Ramos (cell line): ENCODE measurements at regions not wholly inside any gene's neighbourhood (a gene's known extent, or its start where the extent isn't known, plus 50 kb on each side); places are given as distances from the start of the nearest gene placed in this dataset.

Experiments
- in situ Hi-C: fragments of 300-500 bp; cut with MboI; formaldehyde crosslinking; loops from one replicate; pipeline ENCODE4 v1.14.3; 2022; ENCODE audit warnings: low sequenced_read_pairs; ENCODE audit not compliant: unreplicated experiment

- in situ Hi-C loops = no loop called here
Measured at GRCh38 chr6:85396159-85396808, 53.6 kb upstream of the NT5E start.

DNA sequence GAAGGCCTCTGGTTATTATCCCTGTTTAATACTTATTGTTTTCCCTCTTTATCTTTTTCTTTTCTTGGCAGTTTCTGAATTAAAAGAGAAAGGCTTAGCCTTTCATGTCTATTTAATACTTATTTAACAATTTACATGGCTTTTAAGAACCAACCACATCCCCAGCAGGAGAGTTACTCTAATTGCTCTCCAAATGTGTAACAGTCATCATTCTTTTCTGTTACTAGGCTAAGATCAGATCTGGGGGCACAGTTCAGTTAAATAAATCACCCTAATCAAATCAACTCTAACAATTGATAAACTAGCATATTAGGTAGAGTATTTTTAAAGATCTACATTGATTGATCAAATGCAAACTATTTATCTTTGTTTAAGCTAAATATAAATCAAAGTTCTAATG, 54.1 kb upstream of the NT5E start:
- in situ Hi-C loops = no loop called here

DNA sequence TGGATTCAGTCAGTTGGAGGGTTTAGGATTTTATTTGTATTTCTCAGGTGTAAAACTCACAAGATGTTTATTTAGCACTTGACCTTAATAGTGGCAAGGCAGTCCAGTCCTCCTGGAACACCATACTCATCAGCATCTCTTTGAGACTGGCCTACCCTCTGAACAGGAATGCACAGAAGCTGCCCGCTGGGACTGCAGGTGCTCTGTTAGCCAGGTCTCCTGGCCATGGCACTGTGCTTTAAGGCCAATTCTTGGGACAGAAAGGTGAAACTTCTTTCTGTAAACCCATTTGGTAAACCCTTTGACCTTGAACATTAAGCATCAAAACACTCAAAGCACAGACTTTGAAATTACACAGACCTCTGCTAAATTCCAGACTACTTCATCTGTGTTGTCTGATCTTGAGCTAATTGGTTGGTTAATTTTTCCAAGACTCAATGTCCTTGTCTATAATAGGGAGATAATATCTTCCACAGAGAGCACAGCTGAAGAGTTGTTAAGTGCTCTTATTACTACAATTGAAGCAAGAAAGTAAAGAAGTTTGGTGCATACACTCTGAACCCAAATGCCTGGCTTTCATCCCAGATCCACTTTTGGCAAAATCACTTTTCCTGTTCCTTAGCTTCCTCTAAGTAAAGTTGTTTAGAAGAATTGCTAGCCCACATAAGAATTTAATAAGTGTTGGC, 54.9 kb upstream of the NT5E start:
- in situ Hi-C loops = no loop called here

DNA sequence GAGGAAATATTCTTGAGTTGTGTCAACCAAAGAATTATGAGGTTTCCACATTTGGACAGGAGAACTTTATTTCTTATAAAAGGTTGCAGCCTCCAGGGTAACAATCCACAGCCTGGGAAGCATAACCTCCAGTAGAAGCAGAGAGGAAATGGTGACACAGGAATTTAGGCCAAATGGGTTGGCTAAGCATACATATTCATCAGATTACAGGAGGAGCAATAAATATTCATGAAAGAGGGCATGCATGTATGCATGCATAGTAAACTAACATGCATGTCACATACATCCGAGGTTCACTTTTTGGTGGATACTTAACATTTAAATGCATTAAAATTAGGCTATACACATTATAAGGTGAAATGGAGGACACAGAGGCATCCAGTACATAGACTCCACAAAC, 55.7 kb upstream of the NT5E start:
- in situ Hi-C loops = no loop called here

DNA sequence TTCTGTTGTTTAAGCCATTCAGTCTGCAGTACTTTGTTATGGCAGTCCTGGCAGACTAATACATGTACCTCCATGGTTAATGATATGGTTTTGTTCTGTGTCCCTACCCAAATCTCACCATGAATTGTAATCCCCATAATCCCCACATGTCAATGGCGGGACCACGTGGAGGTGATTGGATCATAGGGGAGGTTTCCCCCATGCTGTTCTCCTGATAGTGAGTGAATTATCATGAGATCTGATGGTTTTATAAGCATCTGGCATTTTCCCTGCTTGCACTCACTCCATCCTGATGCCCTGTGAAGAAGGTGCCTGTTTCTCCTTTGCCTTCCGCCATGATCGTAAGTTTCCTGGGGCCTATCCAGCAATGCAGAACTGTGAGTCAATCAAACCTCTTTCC, 57.5 kb upstream of the NT5E start:
- in situ Hi-C loops = no loop called here

GRCh38 chr6:85390775-85391174, 59.1 kb upstream of the NT5E start:
- in situ Hi-C loops = no loop called here

- in situ Hi-C loops = no loop called here
Measured at GRCh38 chr6:85390105-85390728, 59.7 kb upstream of the NT5E start.

- in situ Hi-C loops = no loop called here
Measured at GRCh38 chr6:85389151-85389797, 60.6 kb upstream of the NT5E start.

DNA sequence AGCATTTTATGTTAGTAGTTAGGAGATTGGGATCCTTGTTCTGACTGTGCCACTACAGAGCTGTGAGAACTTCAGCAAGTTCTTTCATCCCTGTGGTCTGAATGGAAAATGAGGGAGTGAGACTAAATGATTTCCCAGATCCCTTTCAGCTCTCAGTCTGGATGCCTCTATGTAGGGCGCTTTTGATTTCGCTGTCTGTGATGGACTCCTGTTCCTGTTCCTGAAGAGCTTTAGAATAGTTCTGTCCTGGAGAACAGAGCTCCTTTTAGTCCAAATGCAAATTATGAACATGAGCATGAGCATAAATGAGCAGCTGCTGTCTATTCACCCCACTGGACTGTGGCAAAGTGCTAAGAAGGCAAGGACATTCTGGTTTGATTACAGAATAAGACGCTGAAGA, 61.4 kb upstream of the NT5E start:
- in situ Hi-C loops = no loop called here

GRCh38 chr6:85385636-85386315, 64.1 kb upstream of the NT5E start:
- in situ Hi-C loops = no loop called here

GRCh38 chr6:85383042-85383441, 66.8 kb upstream of the NT5E start:
- in situ Hi-C loops = no loop called here

DNA sequence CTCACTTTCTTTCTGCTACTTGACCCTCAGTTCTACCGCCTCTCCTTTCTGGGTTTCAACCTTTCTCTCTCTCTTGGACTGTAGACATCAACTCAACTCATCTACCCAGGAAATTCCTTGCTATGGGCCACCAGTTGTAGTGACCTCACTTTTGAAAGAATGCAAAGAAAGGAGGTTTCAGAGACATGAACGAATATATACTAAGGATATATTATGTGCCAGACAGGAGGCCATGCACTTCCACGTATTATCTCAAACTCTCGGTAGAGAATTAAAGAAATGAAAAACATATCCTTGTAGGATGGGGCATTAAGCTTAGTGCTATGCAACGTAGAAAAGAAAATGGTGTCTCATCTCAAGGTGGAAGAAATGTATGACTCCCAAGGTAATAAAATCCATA, 67.3 kb upstream of the NT5E start:
- in situ Hi-C loops = no loop called here

- in situ Hi-C loops = no loop called here
Measured at GRCh38 chr6:85372915-85373270, 77.0 kb upstream of the NT5E start.

DNA sequence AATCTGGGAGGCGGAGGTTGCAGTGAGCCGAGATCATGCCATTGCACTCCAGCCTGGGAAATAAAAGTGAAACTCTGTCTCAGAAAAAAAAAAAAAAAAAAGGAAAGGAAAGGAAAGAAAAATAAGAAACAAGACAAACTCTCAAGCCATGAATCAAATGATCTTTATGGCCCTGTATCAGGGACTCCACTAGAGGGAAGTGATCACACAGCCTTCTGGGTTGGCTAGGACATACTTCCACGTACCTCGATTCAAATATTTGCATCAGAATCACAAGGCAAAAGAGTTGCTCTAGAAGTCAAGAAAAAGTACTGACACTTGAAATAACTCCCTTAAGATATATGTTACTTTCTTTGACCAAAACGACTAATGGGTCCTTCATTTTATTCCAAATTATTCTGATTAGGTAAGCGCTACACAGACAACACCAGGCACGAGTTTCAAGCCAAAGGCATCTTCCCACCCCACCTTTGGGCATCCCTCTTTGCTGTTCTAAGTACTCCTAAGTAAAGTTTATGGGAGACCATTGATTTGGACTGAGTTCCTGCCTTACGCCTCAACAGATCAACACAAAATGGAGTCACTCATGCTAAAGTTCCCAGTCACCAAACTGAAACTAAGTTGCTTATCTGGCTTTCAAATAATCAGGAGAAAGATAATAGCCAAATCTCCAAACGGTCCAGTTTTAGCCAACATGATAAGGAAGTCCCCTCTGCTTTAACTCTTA, 77.5 kb upstream of the NT5E start:
- in situ Hi-C loops = no loop called here

DNA sequence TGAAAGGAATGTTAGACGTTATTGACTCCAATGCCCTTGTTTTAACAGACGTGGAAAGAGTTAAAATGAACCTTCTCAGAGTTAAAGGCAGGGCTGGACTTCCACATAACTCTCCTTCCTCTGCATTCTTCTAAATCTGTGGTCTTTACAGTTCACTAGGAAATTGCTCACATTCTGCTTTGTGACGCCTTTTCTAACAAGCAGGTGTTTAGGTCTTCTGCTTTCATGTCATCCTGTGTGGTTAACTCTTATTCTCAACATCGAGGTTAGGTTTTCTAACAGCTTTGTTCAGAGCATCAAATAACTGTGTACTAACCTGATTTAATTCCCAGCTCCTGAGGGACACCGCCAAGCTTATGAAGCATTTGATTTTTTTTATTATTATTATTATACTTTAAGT, 81.3 kb upstream of the NT5E start:
- in situ Hi-C loops = no loop called here

GRCh38 chr6:85364344-85364743, 85.5 kb upstream of the NT5E start:
- in situ Hi-C loops = no loop called here

GRCh38 chr6:85363870-85364269, 86.0 kb upstream of the NT5E start:
- in situ Hi-C loops = no loop called here

DNA sequence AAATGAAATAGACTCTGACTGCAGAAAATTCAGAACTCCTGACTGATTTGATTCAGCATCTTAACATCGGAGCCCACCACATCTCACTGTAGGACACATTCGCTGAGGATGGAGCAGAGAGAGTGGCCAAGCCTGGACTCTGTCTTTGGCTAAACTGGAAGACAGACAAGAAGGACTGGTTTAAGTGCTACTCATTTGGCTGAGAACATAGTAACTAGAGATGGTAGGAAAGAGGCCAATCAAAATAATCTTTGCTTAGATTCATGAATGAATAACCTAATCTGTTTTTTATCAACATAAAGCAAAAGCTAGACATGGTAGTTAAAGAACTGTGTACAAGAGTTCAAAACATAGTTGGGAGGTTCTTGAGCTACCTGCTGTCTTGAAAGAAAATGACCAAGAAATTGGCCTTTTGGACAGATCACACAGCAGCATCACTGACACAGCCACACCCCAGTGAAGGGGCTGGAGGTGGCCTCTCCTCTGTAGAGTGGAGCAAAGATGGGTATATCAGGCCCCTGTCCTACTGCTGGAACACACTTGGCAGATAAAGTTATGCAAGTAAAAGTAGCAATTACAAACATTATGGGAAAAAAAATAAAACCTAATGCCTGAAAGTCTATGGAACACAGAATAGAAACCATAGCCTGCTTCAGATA, 87.1 kb upstream of the NT5E start:
- in situ Hi-C loops = no loop called here

DNA sequence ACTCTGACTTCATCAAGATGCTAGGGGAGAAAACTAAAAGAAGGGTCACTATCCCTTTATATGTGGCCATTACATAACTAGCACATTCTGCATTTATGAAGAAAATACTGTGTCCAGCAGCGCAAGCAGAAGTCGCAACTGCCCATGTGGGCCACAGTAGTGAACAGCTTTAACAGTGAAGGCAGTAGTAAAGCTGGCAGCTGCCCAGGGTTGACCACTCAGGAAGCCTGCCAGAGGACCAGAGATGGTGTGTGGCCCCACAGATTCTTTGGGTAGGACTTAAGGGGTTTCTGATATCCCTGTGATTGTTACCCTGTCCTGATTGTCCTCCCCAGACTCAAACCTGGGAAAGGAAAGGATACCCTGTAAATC, 88.3 kb upstream of the NT5E start:
- in situ Hi-C loops = no loop called here
